Activated CD4-positive, alpha-beta T cell treated with anti-CD3 and anti-CD28 coated beads, Interleukin-2, amount 50 U/mL, for 4 hours (primary cell): ENCODE measurements at regions not wholly inside any gene's neighbourhood (a gene's known extent, or its start where the extent isn't known, plus 50 kb on each side); places are given as distances from the start of the nearest gene placed in this dataset.
"Not testable (repeated sequence)": the region's sequence is repeated elsewhere in the genome, so short reads cannot be mapped to it uniquely, and the experiment has no call there.

ENCODE experiments used
- DNase-seq, 2 experiments: peaks; one replicate each; pipeline ENCODE4 v3.0.0-alpha.2; 2020

- DNase-seq, result no peak
Measured at GRCh38 chr5:163889369-163889768, 383.9 kb downstream of the MAT2B start.

- no peak for DNase-seq
Measured at GRCh38 chr5:163890261-163890660, 384.8 kb downstream of the MAT2B start.

DNA sequence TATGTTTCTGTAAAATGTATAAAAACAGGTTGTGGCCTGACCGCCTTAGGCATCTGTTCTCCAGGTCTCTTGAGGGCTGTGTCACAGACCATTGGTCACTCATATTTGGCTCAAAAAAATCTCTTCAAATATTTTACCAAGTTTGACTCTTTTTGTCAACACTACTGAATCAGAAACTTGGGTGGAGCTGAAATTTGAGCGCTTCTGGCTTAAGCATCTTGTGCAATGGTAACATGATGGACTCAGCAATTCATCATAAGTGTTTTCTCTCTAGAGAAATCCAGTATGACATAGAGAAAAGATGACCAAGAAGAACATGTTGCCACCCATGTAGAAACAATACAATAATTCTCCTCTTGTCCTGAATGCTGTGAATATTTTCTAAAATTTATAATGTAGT is 387.9 kb downstream of the MAT2B start:
- no peak for DNase-seq

DNA sequence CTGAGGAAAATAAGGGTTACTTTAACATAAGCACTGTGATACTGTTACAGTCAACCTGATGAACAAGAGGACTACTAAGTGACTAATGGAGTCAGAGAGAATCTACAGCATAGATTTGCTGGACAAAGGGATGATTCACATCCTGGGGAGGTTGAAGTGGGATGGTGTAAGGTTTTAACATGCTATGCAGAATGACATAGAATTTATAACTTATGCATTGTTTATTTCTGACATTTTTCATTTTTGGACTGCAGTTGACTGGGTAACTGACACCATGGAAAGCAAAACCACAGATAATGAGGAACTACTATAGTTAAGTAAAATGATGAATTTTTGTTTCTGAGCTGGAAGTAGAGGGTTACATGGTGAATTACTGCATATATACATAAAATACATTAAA is 389.2 kb downstream of the MAT2B start:
- no peak for DNase-seq

DNA sequence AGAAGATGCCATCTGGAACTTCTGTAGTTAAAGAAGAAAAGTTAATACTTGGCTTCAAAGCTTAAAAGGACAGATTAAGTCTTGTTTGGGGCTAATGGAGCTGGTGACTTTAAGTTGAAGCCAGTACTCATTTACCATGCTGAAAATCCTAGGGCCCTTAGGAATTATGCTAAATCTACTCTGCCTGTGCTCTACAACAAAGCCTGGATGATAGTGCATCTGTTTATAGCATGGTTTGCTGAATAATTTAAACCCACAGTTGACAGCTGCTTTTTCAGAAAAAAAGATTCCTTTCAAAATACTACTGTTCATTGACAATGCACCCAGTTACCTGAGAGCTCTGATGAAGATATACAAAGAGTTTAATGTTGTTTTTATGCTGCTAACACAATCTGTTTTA is 393.5 kb downstream of the MAT2B start:
- no peak for DNase-seq

DNA sequence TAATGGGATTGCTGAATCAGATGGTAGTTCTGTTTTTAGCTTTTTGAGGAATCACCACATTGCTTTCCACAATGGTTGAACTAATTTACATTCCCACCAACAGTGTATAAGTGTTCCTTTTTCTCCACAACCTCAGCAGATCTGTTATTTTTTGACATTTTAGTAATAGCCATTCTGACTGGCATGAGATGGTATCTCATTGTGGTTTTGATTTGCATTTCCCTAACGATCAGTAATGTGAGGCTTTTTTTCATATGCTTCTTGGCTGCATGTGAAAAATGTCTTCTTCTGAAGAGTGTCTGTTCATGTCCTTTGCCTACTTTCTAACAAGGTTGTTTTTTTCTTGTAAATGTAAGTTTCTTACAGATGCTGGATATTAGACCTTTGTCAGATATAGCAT is 402.4 kb downstream of the MAT2B start:
- DNase-seq, result not testable (repeated sequence)

DNA sequence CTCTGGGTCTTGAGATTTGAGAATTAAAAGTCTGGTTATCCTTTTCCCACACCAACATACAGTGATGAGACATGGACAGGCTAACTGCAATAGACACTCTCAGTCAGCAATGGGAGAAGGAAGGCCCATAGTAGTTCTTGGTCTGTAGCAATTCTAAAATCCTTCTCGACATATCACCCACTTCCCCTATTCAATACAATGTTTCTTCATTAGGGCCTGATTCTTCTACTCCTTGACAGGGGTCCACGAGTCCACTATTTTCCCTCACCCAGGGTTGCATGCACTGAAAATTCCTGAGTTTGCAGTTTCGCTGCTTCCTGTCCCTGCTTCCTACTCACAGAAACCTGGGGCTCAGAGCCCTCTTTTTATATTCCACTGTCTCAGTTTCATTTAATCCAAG is 402.8 kb downstream of the MAT2B start:
- DNase-seq, result no peak

DNA sequence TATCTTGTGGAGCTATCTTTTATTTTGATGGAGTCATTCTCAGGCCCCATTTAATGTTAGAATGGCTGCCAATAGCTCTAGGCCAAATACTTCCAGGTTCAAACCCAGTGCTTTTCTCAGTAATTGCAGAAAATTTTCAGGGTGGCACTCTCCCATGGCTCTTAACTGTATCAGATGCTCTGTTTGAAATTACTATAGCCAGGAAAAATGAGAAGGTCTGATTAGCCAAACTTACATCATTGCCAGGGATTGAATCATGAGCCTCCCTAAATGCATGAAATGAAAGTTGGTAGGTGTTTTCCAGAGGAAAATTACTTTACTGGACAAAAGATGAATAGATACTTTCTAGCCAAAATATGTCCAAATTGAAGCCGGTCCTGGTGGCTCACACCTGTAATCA is 404.8 kb downstream of the MAT2B start:
- no peak for DNase-seq

GRCh38 chr5:163912046-163912445 is 406.6 kb downstream of the MAT2B start:
- no peak for DNase-seq

- DNase-seq, result no peak
Measured at GRCh38 chr5:163913548-163913947, 408.1 kb downstream of the MAT2B start.

- no peak for DNase-seq
Measured at GRCh38 chr5:163914910-163915309, 409.5 kb downstream of the MAT2B start.

GRCh38 chr5:163915481-163915961 is 410.1 kb downstream of the MAT2B start:
- DNase-seq, result no peak

DNA sequence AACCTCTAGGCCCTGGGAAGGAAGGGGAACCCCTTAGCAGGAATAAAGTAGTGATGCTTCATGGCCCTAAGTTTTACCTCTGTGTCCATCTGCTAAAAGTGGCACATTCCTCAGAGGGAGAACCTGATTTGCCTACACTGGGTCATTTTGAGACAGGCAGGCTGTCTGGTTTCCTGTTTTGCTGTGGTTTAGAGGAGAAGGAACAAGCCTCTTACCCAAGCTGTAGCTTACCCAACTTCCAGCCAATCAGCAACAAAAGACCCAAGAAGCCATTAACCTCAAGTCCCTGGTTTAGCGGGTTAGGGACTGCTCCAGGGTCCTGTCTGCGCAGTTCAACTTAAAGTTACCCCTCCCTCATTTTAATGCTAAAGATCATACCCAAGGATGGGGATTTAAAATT is 411.0 kb downstream of the MAT2B start:
- no peak for DNase-seq

- no peak for DNase-seq
Measured at GRCh38 chr5:163916861-163917260, 411.4 kb downstream of the MAT2B start.

- no peak for DNase-seq
Measured at GRCh38 chr5:163917747-163918146, 412.3 kb downstream of the MAT2B start.

DNA sequence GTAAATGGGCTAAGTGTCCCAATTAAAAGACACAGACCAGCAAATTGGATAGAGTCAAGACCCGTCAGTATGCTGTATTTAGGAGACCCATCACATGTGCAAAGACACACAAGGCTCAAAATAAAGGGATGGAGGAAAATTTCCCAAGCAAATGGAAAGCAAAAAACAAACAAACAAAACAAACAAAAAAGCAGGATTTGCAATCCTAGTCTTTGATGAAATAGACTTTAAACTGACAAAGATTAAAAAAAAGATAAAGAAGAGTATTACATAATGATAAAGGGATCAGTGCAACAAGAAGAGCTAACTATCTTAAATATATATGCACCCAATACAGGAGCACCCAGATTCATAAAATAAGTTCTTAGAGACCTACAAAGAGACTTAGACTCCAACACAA is 429.6 kb downstream of the MAT2B start:
- DNase-seq, result not testable (repeated sequence)

- DNase-seq, result no peak
Measured at GRCh38 chr5:163938595-163938994, 433.2 kb downstream of the MAT2B start.

DNA sequence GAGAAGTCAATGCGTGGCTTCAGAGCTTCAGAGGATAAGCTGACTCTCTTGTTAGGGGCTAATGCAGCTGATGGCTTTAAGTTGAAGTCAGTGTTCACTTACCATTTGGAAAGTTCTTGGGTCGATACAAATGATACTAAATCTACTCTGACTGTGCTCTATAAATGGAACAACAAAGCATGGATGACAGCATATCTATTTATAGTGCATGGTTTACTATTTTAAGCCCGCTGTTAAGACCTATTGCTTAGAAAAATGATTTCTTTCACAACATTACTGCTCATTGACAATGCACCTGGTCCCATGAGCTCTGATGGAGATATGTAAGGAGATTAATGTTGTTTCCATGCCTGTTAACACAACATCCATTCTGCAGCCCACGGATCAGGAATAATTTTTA is 435.7 kb downstream of the MAT2B start:
- DNase-seq, result no peak

DNA sequence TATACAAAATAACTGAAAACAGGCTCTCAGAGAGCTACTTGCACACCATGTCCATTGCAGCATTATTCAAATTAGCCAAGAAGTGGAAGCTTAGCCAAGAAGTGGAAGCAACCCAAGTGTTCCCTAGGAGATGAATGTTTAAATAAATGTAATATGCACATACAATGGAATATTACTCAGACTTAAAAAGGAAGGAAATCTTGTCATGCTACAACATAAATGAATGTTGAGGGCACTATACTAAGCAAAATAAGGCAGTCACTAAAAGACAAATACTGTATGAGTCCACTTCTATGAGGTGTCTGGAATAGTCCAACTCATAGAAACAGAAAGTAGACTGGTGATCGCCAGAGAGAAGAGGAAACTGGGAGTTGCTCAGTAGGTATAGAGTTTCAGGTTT is 438.1 kb downstream of the MAT2B start:
- DNase-seq, result no peak

DNA sequence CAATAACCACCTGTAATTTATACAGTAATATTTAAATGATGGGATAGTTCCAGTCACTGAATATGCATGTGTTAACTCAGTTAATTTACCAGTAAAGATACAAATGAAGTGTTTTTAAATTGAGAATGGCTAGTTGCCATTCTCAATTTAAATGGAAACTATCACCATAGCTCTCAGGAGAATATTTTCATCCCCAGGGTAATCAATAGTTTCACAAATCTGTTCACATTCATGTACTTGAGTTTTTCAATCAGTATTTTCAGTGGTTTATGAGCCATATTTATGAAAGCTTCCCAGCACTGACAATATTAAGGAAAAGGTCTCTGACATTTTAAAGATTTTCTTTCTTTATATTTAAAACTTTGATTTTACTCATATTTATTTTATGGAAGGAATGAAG is 439.3 kb downstream of the MAT2B start:
- DNase-seq, result no peak

- no peak for DNase-seq
Measured at GRCh38 chr5:163947848-163948666, 442.6 kb downstream of the MAT2B start.

- DNase-seq, result no peak
Measured at GRCh38 chr5:163950248-163950647, 444.8 kb downstream of the MAT2B start.

DNA sequence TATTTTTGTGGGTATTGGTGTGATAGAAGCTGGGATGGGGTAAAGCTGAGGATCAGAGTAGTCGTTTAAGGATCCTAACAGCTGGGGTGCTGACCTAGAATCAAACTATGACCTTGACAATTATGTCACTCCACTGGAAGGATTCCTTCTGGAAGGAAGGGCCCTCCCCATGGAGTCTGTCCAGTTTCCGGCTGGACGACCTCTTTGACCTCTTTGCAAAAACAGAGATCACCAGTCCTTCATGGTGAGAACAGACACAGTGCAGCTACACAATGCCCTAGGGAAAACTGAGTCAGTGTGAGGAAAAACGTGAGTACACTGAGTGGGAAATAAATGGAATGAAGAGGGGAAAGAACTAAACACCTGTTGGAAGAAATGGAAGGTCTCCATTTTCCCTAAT is 445.6 kb downstream of the MAT2B start:
- DNase-seq, result no peak

DNA sequence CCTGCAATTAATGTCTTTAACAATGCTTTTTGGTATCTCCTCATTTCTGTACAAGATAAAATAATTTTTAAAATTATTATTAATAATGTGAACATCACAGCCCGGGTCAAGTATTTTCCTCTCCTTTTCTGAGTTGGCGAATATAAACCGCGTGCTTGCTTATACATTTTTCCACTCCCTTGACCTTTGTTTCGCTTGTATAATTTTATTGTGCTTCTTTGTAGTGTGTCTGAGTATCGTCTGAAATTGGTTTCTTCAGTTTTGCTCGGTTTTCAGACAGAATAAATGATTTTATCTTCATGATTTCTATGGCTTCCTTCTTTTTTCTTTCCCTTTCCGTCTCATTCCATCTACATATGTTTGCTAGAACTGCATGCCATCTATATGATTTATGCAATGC is 448.5 kb downstream of the MAT2B start:
- no peak for DNase-seq

DNA sequence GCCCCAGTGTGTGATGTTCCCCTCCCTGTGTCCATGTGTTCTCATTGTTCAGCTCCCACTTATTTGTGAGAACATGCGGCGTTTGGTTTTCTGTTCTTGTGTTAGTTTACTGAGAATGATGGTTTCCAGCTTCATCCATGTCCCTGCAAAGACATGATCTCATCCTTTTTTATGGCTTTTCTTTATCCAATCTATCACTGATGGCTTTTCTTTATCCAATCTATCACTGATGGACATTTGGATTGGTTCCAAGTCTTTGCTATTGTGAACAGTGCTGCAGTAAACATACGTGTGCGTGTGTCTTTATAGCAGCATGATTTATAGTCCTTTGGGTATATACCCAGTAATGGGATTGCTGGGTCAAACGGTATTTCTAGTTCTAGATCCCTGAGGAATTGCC is 455.8 kb downstream of the MAT2B start:
- DNase-seq, result not testable (repeated sequence)
